HG02571 (cell line): ENCODE measurements at regions not wholly inside any gene's neighbourhood (a gene's known extent, or its start where the extent isn't known, plus 50 kb on each side); places are given as distances from the start of the nearest gene placed in this dataset.

Source experiments
- ATAC-seq: cut with Tn5 transposase; IDR thresholded peaks from one replicate; pipeline ENCODE4 v1.9.1; 2021; ENCODE audit warnings: mild to moderate bottlenecking, moderate library complexity; ENCODE audit not compliant: unreplicated experiment

- ATAC-seq = no peak
Measured at GRCh38 chr10:129390147-129390546, 76.9 kb upstream of the MGMT start.

- ATAC-seq = no peak
Measured at GRCh38 chr10:129390726-129391125, 76.3 kb upstream of the MGMT start.

DNA sequence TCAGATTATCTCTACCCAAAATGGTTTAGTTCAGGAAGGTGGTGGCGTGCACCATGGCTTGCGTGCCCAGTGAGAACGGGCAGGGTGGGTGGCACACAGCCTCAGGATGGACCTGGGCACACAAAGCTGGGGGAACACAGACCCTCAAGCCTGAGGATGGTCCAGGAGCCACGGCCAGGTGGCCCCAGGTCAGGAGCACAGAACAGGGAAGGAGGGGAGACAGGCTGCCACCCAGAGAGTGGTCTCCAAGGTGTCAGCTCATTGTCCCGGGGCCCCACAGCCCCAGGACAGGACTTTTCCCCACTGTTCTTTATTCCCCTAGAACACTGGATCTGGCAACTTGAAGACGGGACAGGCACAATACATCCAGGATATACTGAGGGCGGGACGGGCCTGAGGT is 75.6 kb upstream of the MGMT start:
- ATAC-seq = no peak

DNA sequence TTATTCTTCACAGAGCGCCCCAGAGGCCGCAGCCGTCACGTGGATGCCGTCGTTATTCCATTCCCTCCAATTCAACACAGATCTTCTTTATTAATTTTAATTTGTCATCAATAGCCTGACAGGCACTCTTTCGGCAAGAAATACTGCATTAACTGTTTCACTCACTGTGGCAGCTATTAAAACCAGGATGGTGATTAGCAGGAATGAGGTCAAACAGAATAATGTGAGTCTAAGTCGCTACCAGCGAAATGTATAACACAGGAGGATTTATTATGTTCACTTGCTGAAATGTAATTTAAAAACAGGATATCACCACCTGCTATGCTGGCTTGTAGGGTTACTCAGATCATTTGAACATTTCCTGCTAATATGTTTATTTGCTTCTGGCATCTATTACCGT is 74.2 kb upstream of the MGMT start:
- ATAC-seq = no peak

GRCh38 chr10:129393812-129394211 is 73.2 kb upstream of the MGMT start:
- no peak for ATAC-seq

GRCh38 chr10:129394518-129395328 is 72.3 kb upstream of the MGMT start:
- no peak for ATAC-seq

DNA sequence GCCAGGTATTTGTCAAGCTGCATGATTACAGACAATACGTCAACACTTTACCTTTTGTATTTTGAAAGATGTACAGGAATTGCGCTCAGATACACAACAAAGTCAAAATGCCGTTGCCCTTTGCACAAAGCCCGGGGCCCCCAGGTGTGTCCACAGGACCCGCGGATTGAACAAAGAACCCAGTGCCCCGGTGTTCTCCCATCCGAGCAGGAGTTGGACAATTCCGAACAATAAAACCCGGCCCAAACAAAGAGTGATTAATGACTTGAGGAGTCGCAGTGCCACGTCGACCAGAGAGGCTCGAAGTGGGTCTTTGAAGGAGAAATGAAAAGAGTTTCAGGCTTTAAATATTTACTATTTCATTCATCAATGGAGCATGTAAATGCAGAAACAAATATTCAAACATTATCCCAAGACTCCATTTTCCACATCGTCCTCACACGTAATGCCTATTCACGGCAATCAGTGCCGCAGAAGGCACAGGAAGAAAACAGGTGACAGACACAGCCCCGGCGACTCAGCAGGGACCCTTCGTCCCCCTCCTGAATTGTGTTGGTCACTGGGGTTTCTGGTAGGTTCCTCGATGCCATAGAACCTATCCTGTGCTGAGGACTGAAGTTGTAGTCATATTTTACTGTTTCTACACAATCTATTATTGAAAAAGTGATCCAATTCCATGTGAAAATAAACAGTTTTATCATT is 70.9 kb upstream of the MGMT start:
- no peak for ATAC-seq

- no peak for ATAC-seq
Measured at GRCh38 chr10:129397198-129397974, 69.7 kb upstream of the MGMT start.

DNA sequence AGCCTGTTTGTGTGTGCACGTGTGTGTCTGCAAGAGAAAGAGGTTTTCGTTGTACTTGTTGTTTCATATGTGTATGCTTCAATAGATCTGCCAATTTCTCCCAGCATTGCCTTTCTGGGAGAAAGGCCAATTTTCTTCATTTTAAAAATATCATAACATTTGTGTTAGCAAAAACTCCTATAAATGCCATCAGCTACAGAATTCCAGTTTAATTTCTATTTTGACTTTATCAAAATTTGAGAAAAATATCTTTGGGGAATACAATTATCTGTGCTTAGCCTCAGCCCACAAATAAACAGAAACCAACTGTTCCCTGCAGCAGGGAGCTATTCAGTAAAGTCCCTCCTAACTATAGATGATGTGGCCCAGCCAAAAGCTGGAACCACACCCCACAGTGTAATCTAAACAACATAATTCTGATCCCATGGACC is 68.3 kb upstream of the MGMT start:
- no peak for ATAC-seq

- no peak for ATAC-seq
Measured at GRCh38 chr10:129400426-129400825, 66.6 kb upstream of the MGMT start.

- ATAC-seq = no peak
Measured at GRCh38 chr10:129402459-129402858, 64.6 kb upstream of the MGMT start.

- ATAC-seq = no peak
Measured at GRCh38 chr10:129404091-129404490, 63.0 kb upstream of the MGMT start.

DNA sequence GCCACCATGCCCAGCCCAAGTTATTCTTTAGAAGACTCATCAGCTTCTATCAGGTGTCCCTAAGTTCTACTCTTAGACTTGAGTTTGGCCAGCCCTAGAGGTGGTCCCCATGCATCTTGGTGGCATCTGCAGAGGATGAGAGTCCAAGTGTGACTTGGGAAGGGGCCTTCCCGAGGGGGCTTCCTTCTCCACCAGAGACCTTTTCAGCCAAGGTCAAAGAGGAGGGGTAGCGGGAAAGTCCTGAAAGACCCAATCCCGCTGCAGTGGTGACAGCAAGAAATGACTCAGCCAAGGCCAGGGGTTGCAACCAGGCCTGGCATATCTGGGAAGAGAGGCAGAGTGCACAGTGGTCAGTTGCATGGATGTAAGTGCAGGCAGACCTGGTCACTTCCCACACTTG is 61.7 kb upstream of the MGMT start:
- ATAC-seq = no peak

- ATAC-seq = no peak
Measured at GRCh38 chr10:129410688-129411392, 56.2 kb upstream of the MGMT start.

DNA sequence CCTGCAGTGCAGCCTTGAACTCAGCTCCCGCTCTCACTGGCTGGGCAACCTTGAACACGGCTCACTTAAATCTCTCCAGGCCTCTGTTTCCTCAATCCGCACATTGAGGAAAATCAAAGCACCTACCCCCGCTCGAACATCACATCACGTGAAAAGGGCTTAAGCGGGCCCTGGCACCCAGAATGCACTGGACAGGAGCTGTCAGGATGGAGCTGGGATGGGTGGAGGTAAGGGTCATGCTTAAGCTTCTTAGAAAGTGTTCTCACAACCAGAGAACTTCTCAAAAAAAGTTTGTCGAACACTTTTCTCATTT is 55.7 kb upstream of the MGMT start:
- no peak for ATAC-seq

DNA sequence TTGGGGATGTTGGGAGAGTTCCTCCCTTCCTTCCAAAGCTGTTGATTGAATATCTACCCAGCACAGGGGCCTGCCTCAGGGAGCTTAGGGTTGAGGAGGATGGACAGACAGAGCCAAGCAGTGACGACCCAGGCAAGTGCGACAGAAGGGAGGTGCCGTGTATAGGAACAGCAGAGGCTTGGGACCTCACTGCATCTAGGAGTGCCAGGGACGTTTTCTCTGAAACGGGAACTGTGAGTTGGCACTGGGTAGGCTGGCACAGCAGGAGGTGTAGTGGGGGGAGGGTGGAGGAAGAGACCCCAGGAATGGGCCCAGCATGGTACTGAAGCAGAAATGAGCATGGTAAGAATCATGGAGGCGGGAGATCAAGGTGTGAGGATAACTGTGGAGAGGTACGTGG is 55.3 kb upstream of the MGMT start:
- no peak for ATAC-seq

GRCh38 chr10:129413024-129413423 is 54.0 kb upstream of the MGMT start:
- ATAC-seq = no peak

DNA sequence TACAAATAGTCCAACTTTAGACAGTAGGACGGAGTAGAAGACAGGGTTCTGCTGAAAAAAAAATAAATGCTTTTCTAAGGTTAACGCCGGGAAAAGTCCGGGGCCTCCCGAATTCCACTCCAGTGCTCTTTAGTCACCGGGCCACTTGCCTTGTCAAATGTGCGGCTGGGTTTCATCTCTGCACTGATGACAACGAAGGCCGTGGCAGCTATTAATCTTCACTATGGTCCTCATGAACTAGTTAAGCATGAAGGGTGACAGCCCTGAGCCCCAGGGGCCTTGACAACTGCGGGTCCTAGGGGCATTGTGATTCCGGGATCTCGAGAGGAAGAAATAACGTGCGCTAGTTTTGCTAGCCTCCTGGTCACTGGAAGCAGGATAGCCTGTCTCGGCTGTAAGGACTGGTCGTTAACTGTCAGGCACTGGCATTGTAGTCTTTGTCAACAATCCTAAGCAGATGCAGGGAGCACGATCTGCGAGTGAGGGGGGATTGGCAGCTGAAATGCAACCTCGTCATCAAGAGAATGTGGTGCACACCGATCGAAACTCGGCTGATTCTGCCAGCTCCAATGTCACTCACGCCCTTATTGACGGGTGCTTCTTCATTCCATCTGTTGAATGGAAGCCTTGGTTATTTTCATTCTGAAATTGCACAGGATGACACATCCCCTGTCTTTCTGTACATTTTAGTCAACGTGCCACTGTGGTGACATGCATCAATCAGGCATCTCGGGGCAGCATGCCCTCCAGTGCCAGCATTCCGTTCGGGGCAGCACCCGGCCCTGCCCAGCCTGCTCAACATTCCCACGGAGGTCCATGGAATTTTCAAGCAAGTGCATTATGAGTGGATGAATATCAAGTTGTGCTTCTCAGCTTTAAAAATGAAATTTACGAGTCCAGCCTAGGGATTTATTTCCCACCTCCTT is 51.6 kb upstream of the MGMT start:
- ATAC-seq = no peak

- ATAC-seq = no peak
Measured at GRCh38 chr10:129416155-129416554, 50.9 kb upstream of the MGMT start.
